Ovary (tissue), 3 donors: ENCODE measurements at regions not wholly inside any gene's neighbourhood (a gene's known extent, or its start where the extent isn't known, plus 50 kb on each side); places are given as distances from the start of the nearest gene placed in this dataset.

Source experiments
- EP300 ChIP-seq: sonication (generic); formaldehyde crosslinking; IDR thresholded peaks from one replicate; pipeline ENCODE4 v1.6.1; 2017; ENCODE audit warnings: antibody characterized with exemption
- TF ChIP-seq, protein P1 (sequence below), 3 donors: fragments of 450-650 bp in 2 of 3; fragments of 200-600 bp in 1 of 3; IDR thresholded peaks; one replicate each; pipeline versions ENCODE4 v1.5.1 to v1.8.0; 2016 to 2022; ENCODE audit warnings: antibody characterized with exemption in 3 of 3, mild to moderate bottlenecking in 1 of 3
- donor health status: DM: no; HTN: no; CAD: no.

DNA sequence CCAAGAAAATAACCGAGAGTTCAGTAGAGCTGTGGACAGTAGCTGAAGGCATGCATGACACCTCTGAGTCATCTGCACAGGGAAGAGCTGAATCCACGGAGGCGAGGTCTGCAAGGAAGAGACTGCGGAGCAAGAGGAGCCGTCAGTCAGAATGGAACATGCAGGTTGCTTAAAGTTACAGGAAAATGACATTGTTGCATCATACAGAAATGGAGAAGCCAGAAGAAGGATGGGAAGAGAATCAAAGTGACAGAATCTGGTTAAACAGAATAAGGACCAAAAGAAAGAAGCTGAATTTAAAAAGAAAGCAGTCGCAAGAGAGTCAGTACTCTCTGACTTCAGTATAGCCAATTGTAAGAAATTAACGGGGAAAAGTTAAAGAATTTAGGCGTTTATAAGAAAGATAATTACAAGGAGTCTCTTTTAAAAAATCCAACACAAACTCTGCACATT is 533.8 kb downstream of the ADCYAP1 start:
- TF ChIP-seq, protein P1, sequence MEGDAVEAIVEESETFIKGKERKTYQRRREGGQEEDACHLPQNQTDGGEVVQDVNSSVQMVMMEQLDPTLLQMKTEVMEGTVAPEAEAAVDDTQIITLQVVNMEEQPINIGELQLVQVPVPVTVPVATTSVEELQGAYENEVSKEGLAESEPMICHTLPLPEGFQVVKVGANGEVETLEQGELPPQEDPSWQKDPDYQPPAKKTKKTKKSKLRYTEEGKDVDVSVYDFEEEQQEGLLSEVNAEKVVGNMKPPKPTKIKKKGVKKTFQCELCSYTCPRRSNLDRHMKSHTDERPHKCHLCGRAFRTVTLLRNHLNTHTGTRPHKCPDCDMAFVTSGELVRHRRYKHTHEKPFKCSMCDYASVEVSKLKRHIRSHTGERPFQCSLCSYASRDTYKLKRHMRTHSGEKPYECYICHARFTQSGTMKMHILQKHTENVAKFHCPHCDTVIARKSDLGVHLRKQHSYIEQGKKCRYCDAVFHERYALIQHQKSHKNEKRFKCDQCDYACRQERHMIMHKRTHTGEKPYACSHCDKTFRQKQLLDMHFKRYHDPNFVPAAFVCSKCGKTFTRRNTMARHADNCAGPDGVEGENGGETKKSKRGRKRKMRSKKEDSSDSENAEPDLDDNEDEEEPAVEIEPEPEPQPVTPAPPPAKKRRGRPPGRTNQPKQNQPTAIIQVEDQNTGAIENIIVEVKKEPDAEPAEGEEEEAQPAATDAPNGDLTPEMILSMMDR (IDR thresholded peaks at IDR 0.05): no peak
- TF ChIP-seq EP300: no peak
